ENCODE measurements at regions not wholly inside any gene's neighbourhood (a gene's known extent, or its start where the extent isn't known, plus 50 kb on each side); places are given as distances from the start of the nearest gene placed in this dataset.

DNA sequence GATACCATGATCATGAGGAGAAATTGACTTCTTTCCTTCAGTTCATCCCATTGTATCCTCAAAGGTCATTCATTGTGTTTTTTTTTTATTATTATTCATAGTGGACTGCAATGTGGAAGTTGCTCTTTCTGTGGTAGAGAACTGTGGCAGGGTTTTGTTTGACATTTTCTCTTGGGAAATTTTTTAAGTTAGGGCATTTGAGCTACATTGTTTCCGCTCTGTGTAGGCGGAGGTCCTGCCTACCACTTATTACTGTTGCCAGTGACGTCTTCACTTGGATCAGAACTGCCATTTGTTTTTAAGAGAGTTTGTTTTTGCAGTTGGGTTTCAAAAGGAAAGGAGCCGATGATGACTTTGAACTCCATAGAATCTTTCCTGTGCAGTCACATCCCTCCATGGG, 287.4 kb upstream of the FMN2 start:
- no peak for DNase-seq

- DNase-seq: no peak
Observed at GRCh38 chr1:239805042-239805441, 286.6 kb upstream of the FMN2 start.

DNA sequence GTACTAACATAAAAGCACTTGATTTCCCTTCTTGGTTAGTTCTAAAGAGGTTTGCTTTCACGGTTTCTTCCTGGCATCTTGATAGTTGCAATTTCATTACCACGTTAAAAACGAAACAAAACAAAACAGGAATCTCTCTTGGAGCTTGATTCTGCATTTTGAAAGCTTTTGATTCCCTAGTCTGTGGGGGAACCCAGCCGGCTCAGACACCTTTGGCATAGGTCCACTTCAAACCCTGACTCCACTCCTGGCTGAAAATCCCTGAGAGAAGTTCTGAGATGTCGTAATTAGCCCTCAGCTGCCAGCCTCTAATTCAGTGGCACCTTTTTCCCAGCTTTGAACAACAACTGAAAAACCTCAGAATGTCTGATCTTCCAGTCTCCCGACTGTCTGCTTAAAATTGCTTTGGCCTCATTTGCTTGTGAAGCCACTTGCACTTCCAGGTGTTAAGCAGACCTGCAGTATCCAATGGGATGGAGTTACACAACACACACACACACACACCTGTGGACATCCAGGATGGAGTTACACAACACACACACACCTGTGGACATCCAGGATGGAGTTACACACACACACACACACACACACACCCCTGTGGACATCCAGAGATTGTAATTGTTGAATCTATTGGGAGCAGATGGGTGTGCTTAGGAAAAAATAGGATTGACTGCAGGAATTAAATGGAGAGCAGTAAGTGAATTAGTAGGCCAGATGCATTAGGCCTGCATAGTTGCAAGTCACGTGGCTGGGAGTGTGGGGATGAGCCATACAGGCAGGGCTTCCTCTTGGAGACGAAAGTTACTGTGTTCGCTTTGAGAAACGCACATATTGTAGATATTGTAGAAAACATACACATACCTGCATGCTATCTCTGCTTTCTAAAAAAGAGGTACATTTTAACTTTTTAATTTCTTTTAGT, 285.6 kb upstream of the FMN2 start:
- DNase-seq: no peak

- DNase-seq: no peak
Observed at GRCh38 chr1:239806897-239807296, 284.8 kb upstream of the FMN2 start.

GRCh38 chr1:239807361-239807760, 284.3 kb upstream of the FMN2 start:
- no peak for DNase-seq

DNA sequence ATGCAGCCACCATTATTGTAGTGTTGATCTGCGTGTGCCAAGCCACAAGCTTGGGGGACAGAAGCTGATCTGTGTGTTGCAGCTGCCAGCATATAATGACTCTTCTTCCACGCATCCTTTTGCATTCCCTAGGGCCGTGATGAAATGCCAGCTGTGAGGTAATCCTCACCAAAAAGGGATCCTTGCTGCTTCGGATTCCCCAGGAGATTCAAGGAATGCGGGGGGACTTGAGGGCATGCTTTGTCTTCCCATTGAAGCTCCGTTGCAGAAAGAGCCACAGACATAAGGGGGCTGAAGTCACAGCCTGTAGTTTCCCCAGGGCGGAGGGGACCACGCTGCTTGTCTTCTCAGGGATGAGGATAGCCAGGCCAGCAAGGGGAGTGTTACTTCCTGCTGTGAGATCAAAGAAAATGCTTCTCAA, 281.6 kb upstream of the FMN2 start:
- no peak for DNase-seq

DNA sequence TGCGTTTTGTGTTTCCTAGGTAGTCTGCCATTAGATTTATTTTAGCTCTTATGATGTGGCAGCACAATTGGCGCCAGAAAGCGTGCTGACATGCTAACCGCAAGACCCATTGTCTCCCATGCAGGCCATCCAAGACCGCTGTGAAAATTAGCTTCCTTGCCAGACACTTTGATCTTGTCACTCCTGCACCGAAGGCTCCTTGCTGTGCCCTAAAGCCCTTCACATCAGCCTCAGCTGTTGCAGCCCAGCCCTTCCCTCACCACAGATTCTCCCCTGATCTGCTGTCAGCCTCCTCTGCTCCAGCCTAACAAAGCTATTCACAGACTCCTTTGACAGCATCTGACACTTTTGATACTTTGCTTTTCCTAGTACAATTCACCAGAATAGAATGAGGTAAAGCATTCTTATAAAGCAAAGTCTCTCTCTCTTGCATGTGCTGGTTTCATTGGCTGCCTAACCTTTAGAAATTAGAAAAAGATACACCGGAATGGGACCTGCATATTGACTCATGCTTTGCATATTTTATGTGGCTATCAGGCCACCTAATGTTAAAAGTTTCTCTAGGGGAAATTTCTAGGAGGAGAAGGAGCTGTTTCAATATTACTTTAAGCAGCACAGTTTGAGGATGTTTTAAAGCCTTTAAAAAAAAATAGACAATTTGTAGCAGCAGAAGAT, 280.3 kb upstream of the FMN2 start:
- DNase-seq: no peak

DNA sequence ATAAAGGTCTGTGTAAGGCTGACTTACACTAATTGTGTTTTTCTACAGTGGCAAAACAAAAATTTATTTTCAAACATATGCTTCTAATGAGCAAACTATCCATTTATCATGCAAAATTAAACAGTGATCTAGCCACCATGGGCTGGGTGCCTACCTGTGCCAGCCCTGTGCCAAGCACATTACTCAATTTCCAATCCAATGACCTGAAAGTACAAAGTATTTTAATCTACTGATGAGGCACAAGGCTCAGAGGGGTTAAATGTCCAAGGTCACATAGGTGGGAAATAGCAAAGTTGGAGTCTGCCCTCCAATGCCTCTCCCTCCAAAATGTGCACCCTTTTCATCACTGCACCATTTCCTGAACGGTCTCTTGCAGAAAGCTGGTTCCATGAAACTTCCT, 279.1 kb upstream of the FMN2 start:
- DNase-seq: no peak

DNA sequence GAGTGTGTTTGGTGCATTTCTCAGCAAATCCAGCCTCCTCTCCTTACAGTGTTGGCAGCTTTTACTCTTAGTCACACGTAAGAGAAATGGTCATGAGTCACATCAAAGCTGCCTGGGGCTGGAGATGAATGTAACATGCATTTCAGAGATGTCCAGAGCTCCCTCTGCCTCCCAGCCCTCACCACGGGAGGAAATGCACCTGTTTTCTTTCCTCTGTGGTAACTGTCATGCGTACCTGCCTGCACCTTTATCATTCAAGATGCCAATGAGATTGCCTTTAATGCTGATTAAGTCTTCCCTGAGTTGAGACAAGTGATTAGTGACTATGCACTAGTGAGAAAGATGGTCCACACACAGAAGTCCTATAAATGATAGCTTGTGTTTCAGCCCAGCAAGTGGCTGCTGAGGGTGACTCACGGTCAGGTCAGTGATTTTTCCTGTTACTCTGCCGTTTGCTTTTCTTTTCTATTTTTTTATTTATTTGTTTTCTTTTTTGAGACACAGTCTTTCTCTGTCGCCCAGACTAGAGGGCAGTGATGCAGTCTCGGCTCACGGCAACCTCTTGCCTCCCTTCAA, 277.3 kb upstream of the FMN2 start:
- no peak for DNase-seq

DNA sequence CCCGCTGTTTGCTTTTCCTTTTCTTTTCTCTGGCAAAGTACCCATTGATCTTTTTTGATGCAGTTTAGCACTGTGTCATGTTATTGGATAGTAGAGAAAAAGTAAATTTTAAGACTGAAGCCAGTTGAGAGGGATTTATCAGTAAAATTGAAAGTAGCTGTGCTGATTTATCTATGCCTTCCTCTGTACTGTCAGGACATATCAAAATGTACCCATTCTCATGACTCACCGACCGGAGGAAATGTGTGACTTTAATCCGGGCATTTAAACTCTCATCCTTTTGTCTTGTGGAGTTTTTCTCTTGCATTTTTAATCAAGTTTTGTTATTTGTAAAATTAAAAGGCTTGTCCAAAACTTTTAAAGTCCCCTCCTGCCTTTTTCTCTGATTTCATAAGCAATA, 276.6 kb upstream of the FMN2 start:
- no peak for DNase-seq

- no peak for DNase-seq
Observed at GRCh38 chr1:239816081-239816782, 275.5 kb upstream of the FMN2 start.

- DNase-seq: no peak
Observed at GRCh38 chr1:239817276-239817675, 274.4 kb upstream of the FMN2 start.

GRCh38 chr1:239817801-239818200, 273.9 kb upstream of the FMN2 start:
- no peak for DNase-seq

- no peak for DNase-seq
Observed at GRCh38 chr1:239819096-239819495, 272.6 kb upstream of the FMN2 start.

DNA sequence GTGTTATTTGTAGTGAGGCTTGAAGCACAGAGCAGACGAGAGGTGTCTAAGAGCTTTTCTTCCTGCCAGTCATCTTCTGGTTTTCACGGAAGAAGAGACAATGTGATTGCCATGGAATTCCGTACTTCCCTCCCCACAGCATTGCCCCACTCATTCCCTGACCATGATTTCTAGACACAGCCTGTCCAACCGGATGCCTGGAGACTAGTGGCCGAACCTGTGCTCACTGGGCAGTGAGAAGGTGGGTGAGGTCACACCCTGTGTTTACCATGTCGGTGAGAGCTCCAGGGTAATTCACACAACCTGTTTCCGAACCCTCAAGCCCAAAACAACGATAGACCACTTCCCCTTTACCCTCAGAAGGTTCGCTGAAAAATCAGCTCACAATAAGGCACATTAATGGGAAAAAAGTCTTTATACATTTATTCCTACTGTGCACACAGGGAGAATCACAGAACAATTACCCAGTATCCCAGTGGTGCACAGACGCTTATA, 271.9 kb upstream of the FMN2 start:
- DNase-seq: no peak

DNA sequence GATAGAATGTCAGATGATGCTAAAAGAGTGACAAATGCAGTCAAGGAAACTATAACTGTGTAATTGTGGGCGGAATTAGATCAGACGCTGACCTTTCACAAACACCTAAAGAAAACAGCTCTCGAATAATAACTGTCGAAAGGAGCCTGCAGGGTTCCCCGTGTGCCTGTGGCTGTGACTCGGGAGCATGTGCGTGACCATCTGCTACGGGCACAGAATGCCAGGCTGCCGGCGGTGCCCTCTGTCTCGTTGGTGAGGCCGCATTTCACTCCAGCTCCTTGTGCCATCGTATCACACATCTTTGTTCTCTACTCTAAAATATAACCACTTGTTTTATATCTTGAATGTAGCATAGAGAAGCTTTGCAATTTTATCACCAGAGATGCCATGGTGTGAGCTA, 267.8 kb upstream of the FMN2 start:
- no peak for DNase-seq

- DNase-seq: no peak
Observed at GRCh38 chr1:239826211-239826610, 265.5 kb upstream of the FMN2 start.

GRCh38 chr1:239826736-239827135, 264.9 kb upstream of the FMN2 start:
- no peak for DNase-seq

GRCh38 chr1:239829535-239829934, 262.1 kb upstream of the FMN2 start:
- no peak for DNase-seq

DNA sequence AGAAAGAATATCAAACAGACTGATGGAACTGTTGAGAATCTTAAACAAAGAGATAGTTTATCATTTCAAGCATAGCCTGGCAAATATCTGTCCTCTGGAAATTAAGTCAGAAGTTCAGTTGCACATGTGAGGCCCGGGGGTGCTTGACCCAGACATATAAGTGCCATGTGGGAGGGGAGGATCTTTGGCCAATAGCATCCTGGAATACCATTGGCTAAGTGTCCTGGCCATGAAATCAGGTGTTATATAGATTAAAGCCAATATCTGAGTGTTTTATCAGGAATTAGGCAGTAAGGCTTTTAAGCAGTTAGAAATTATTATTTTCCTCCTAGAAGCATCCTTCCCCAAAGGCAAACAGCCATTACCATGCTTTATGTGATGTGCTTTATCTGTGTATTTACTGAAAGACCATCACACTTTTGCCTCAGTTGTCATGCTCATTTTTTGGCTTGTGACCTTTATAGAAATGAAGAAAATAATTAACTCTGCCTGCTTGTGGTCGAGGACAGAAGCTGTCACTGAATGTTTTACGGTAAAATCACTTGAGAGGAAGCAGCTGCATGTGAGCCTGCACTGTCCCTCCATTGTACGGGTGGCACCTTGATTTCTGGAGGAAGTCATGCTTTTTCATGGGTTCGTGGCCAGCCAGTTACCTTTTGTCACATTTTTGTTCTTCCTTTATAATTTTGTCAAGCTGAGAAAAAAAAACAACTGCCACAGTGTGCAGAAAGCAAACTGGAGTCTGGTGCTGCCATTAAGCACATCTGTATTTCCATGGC, 259.9 kb upstream of the FMN2 start:
- no peak for DNase-seq

DNA sequence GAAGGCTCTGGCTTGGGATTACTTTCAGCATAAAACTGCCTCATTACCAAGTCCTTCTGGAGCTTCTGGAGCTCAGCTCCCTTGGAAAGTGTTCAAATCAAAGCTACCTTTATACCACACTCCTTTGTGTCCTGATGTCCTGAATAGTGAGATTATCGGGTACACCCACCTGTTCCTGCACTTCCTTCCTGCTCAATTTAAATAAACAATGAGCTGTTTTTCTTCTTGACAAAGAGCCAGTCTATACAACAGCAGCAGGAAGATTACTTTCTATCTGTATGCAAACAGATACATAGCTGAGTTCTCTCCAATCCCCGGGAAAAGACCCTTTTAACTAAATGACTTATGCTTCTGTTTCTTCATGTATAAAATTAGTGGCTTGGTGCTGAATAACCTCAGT, 258.0 kb upstream of the FMN2 start:
- no peak for DNase-seq

- DNase-seq: no peak
Observed at GRCh38 chr1:239835946-239836440, 255.7 kb upstream of the FMN2 start.
